NCI-H460 (cell line): ENCODE measurements at regions not wholly inside any gene's neighbourhood (a gene's known extent, or its start where the extent isn't known, plus 50 kb on each side); places are given as distances from the start of the nearest gene placed in this dataset.

Experiments used
- DNase-seq: peaks from one replicate; pipeline ENCODE4 v3.0.0-alpha.2; 2016; ENCODE audit warnings: low read depth; ENCODE audit errors: extremely low read depth

- no peak for DNase-seq
These were observed 58.8 kb upstream of the ZNF804B start for GRCh38 chr7:88700725-88701124.

GRCh38 chr7:88694207-88694606 is 65.3 kb upstream of the ZNF804B start:
- no peak for DNase-seq

GRCh38 chr7:88693131-88693530 is 66.4 kb upstream of the ZNF804B start:
- DNase-seq: no peak

- no peak for DNase-seq
These were observed 67.0 kb upstream of the ZNF804B start for GRCh38 chr7:88692493-88692892.

- no peak for DNase-seq
These were observed 69.7 kb upstream of the ZNF804B start for GRCh38 chr7:88689821-88690220.

GRCh38 chr7:88688222-88688621 is 71.3 kb upstream of the ZNF804B start:
- no peak for DNase-seq

GRCh38 chr7:88686468-88687229 is 72.9 kb upstream of the ZNF804B start:
- no peak for DNase-seq

GRCh38 chr7:88681682-88682081 is 77.8 kb upstream of the ZNF804B start:
- no peak for DNase-seq

GRCh38 chr7:88670536-88670935 is 89.0 kb upstream of the ZNF804B start:
- DNase-seq: no peak

GRCh38 chr7:88669913-88670312 is 89.6 kb upstream of the ZNF804B start:
- no peak for DNase-seq

GRCh38 chr7:88668591-88668990 is 90.9 kb upstream of the ZNF804B start:
- DNase-seq: no peak

GRCh38 chr7:88666626-88667025 is 92.9 kb upstream of the ZNF804B start:
- no peak for DNase-seq

- DNase-seq: no peak
These were observed 93.5 kb upstream of the ZNF804B start for GRCh38 chr7:88665892-88666514.

- DNase-seq: peak; percentile 38
These were observed 94.8 kb upstream of the ZNF804B start for GRCh38 chr7:88664630-88665233.

GRCh38 chr7:88661921-88662320 is 97.6 kb upstream of the ZNF804B start:
- DNase-seq: no peak

- no peak for DNase-seq
These were observed 111.7 kb upstream of the ZNF804B start for GRCh38 chr7:88647825-88648224.

GRCh38 chr7:88638583-88638982 is 120.9 kb upstream of the ZNF804B start:
- DNase-seq: no peak

GRCh38 chr7:88637795-88638194 is 121.7 kb upstream of the ZNF804B start:
- no peak for DNase-seq

GRCh38 chr7:88635149-88635548 is 124.4 kb upstream of the ZNF804B start:
- no peak for DNase-seq

GRCh38 chr7:88629559-88629958 is 129.9 kb upstream of the ZNF804B start:
- no peak for DNase-seq

- no peak for DNase-seq
These were observed 131.0 kb upstream of the ZNF804B start for GRCh38 chr7:88628363-88629085.
